ENCODE measurements at regions not wholly inside any gene's neighbourhood (a gene's known extent, or its start where the extent isn't known, plus 50 kb on each side); places are given as distances from the start of the nearest gene placed in this dataset.

DNA sequence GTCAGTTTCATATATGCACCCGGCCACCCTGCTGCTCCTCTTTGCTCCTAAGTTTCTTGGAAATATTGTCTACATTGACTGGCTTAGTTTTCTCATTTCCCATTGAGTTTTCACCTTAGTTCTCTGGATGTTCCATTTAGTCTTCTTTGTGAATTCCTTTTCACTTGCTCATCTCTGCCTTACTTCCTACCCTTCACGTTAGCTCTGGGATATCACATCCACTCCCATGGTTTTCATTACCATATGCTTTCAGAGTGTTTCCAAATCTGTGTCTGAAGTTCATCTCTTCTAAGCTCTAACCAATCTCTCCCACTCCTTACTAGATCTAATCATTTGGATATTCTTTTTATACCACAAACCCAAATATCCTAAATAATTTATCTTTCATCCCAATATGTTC is 226.4 kb downstream of the FAM76B start:
- no peak overlapping the region for H3K27ac ChIP-seq
- TF ChIP-seq, protein P1, sequence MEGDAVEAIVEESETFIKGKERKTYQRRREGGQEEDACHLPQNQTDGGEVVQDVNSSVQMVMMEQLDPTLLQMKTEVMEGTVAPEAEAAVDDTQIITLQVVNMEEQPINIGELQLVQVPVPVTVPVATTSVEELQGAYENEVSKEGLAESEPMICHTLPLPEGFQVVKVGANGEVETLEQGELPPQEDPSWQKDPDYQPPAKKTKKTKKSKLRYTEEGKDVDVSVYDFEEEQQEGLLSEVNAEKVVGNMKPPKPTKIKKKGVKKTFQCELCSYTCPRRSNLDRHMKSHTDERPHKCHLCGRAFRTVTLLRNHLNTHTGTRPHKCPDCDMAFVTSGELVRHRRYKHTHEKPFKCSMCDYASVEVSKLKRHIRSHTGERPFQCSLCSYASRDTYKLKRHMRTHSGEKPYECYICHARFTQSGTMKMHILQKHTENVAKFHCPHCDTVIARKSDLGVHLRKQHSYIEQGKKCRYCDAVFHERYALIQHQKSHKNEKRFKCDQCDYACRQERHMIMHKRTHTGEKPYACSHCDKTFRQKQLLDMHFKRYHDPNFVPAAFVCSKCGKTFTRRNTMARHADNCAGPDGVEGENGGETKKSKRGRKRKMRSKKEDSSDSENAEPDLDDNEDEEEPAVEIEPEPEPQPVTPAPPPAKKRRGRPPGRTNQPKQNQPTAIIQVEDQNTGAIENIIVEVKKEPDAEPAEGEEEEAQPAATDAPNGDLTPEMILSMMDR (conservative IDR thresholded peaks at IDR 0.05): no peak

DNA sequence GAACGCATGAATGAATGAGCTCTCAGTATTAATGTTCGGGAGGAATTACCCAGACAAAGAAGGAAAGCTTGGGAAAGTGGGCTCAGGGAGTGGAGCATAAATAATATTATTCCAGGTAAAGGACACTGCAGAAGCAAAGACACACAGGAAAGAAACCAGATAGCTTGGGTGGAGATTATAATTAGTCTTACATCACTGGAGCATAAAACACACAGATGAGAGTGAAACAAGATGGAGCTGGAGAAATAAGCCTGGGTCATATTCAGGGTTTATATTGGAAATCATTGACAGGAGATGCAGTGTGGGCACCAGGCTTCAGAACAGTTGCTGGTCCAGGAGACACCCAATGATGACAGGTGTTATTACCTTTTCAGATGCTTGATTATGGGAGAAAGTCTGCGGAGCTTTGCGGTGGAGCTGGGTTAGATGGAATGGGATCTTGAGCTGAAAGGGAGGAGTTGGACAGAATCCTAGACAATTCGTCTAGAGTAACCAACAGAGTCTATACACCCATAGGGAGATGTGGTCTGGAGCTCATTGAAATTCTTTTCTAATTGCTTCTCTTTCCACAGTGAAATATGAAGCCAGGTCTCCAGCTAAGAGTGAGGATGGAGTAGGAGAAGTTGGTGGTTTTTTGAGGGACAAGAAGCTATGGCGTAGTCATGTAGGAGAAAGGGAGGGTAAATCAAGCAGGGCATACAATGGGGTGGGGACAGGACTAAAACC is 227.2 kb downstream of the FAM76B start:
- no peak overlapping the region for H3K27ac ChIP-seq
- TF ChIP-seq, protein P1 (conservative IDR thresholded peaks at IDR 0.05): no peak

DNA sequence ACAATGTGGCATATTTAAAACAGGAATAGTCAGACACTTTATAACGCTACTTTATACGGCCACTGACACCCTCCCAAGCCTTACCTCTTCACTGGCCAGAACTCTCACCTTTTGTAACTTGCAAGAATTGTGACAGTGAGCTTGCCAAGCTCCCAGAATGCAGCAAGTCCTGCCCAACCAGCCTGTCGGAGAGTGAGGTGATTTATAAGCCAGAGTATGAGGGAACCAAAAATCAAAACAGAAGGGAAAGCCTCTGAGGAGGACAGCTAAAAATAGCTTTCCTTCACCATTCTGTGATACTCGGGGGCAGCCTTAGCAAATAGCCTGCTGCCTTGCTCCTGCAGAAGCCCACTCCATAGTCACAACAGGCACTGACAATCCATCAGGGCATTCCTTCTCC is 229.7 kb downstream of the FAM76B start:
- TF ChIP-seq, protein P1 (conservative IDR thresholded peaks at IDR 0.05): no peak
- H3K27ac ChIP-seq: peak overlapping the region; percentile 61

DNA sequence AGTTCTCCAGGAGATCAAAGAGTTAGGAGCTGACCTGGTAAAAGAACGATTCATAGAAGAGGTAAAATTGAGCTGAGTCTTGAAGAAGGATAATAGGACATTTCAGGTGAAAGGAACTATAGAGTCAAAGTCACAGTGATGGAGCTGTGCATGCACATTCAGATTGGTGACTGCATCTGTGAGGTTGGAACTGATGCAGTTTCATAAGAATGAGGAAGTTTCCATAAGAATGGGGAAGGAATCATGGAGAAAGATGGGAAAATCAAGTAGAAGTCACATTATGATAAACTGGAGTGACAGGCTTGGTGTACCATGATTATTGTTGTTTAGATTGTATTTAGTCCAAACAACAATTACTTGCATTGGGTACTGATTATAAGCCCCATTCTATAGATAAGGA is 232.2 kb downstream of the FAM76B start:
- TF ChIP-seq, protein P1 (conservative IDR thresholded peaks at IDR 0.05): no peak
- H3K27ac ChIP-seq: no peak overlapping the region

DNA sequence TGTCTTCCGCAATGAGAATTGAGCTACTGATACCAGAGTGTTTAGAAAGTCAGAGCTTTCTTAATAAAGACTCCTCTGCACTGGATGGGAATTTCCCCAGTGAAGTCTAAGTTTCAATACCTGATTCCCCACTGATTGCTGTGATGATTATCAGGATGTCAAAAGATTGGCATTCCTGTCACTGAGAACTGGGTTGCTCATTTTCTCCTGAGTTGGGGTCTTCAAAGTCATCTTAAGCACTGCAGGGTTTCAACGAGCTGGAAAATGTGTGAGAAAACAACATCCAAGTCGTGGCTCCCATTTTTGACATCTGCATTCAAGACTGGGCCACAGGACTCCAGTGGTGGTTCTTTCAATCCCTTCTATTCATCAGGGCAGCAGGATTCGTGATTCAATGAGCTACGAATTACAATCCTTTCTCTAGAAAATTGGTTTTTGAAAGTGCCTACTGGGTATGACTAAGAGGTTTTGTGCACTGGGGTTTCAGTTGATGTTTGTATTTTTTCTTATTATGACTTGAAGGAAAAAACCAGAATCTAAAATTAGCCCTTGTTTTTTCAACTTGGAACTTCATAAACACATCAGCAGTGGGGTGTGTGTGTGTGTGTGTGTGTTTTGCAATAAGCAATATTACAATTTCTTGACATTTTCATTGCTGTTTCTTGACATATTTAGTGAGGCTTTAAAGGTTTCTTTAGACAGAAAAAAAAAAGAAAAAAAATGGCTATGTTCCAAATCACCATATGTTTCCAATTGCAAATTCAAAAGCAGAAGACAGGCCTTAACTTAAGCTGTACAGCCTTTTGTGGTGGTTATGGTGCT is 233.0 kb downstream of the FAM76B start:
- H3K27ac ChIP-seq: no peak overlapping the region
- TF ChIP-seq, protein P1 (conservative IDR thresholded peaks at IDR 0.05): no peak

DNA sequence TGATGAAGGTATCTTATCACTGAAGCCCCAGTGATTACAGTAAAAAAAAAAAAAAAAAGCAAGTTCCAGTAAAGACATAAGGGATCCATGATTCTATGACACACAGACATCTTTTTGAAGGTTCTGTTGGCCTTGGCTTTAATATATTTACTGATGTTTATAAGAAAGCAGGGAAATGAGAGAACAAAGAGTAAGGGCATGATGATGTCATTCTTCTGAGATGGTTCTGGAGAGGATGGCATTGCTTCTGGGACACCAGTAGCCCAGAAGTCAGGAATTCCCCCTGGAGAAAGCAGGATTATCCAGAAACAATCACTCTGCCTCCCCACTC is 233.6 kb downstream of the FAM76B start:
- H3K27ac ChIP-seq: no peak overlapping the region
- TF ChIP-seq, protein P1 (conservative IDR thresholded peaks at IDR 0.05): no peak

DNA sequence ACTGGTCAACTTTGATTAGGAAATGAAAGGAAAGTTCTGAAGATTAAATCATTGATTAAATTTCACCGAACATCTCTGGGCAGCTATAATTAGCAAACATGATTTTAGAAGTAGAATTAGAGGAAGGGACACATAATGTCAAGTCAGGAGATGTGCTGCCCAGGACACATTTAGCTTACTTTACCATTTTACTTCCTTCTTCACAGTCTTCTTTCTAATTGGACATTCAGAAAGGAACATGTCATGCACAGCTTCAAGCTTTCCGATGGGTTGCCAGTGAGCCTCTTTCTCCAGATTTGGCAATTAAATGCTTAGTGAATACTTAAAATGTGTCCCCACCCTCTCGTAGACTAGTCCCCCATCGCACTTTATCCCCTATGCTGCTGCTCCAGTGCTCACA is 234.7 kb downstream of the FAM76B start:
- TF ChIP-seq, protein P1 (conservative IDR thresholded peaks at IDR 0.05): no peak

More for the DNA sequence above, 234.7 kb downstream of the FAM76B start:
- H3K27ac ChIP-seq: no peak overlapping the region

All from VCaP (cell line).